ENCODE measurements at regions not wholly inside any gene's neighbourhood (a gene's known extent, or its start where the extent isn't known, plus 50 kb on each side); places are given as distances from the start of the nearest gene placed in this dataset.

DNA sequence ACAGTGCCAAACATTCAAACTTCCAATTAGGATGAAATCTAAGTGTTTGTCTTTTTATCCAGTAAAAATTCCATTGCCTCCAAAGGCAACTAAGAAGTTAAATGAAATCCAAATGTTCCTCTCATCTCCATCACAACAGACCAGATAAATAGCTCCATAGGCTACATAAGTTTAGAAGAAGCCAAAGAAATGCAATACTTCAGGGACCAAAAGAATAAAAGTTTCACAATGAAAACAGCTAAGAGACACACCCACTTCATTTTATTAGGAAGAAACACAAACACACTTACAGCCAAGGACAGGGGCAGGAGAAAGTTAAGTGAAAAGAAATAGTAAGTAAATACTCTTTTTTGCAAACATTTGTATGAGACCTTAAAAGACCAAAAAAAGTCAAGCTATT is 88.5 kb upstream of the CCDC150 start:
- TF ChIP-seq, protein P1, sequence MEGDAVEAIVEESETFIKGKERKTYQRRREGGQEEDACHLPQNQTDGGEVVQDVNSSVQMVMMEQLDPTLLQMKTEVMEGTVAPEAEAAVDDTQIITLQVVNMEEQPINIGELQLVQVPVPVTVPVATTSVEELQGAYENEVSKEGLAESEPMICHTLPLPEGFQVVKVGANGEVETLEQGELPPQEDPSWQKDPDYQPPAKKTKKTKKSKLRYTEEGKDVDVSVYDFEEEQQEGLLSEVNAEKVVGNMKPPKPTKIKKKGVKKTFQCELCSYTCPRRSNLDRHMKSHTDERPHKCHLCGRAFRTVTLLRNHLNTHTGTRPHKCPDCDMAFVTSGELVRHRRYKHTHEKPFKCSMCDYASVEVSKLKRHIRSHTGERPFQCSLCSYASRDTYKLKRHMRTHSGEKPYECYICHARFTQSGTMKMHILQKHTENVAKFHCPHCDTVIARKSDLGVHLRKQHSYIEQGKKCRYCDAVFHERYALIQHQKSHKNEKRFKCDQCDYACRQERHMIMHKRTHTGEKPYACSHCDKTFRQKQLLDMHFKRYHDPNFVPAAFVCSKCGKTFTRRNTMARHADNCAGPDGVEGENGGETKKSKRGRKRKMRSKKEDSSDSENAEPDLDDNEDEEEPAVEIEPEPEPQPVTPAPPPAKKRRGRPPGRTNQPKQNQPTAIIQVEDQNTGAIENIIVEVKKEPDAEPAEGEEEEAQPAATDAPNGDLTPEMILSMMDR (IDR thresholded peaks at IDR 0.05; ENCODE audit: borderline replicate concordance, extremely low read depth, insufficient read depth), result no peak
- DNase-seq, result no peak
- intact Hi-C loops (cut with DNase I), result no loop called here

DNA sequence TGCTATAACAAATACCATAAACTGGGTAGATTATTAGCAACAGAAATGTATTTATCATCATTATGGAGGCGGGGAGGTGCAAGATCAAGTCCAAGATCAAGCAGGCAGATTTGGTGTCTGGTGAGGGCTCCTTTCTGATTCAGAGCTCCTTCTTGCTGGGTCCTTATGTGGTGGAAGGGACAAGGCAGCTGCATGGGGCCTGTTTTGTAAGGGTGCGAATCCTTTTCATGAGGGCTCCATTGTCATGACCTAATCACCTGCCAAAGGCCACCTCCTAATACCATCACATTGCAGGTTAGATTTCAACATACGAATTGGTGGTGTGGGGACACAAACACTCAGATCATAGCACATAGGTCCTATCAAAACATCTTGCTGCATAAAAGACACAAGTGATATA is 84.4 kb upstream of the CCDC150 start:
- FAIRE-seq (no peak), DNase-seq (no peak)
- no peaks in the 10 kb centered on the region for H3K27me3 ChIP-seq (ENCODE audit: control insufficient read depth, insufficient read depth, low read length)
- no peaks in the 10 kb centered on the region for H3K4me1 ChIP-seq (ENCODE audit: control insufficient read depth in 2 of 3, insufficient read depth in 2 of 3, low read depth in 1 of 3, low read length in 3 of 3)
- H3K36me3 ChIP-seq (ENCODE audit: control insufficient read depth in 2 of 3, insufficient read depth in 3 of 3, low read length in 3 of 3), result no peaks in the 10 kb centered on the region
- intact Hi-C loops (cut with DNase I), result no loop called here
- no peak overlapping the region for H3K4me3 ChIP-seq (ENCODE audit: low read length in 3 of 3)
- H3K27ac ChIP-seq (ENCODE audit: low read depth in 2 of 2, low read length in 2 of 2), result no peak overlapping the region
- H3K9ac ChIP-seq (ENCODE audit: low read length in 3 of 3), result no peak overlapping the region
- TF ChIP-seq, protein P1 (IDR thresholded peaks at IDR 0.05; ENCODE audit: borderline replicate concordance, extremely low read depth, insufficient read depth), result no peak
- no peaks in the 10 kb centered on the region for H3K9me3 ChIP-seq (ENCODE audit: control insufficient read depth in 2 of 3, insufficient read depth in 1 of 3, low read length in 3 of 3)

More for the DNA sequence above, 88.5 kb upstream of the CCDC150 start:
- no peak for FAIRE-seq
- Histone ChIP-seq H3K27ac (ENCODE audit: low read depth in 2 of 2, low read length in 2 of 2) (no peak overlapping the region), H3K27me3 (ENCODE audit: control insufficient read depth, insufficient read depth, low read length) (no peaks in the 10 kb centered on the region), H3K4me3 (ENCODE audit: low read length in 3 of 3) (no peak overlapping the region), H3K4me1 (ENCODE audit: control insufficient read depth in 2 of 3, insufficient read depth in 2 of 3, low read depth in 1 of 3, low read length in 3 of 3) (no peaks in the 10 kb centered on the region), H3K36me3 (ENCODE audit: control insufficient read depth in 2 of 3, insufficient read depth in 3 of 3, low read length in 3 of 3) (no peaks in the 10 kb centered on the region), H3K9me3 (ENCODE audit: control insufficient read depth in 2 of 3, insufficient read depth in 1 of 3, low read length in 3 of 3) (no peaks in the 10 kb centered on the region), H3K9ac (ENCODE audit: low read length in 3 of 3) (no peak overlapping the region)

DNA sequence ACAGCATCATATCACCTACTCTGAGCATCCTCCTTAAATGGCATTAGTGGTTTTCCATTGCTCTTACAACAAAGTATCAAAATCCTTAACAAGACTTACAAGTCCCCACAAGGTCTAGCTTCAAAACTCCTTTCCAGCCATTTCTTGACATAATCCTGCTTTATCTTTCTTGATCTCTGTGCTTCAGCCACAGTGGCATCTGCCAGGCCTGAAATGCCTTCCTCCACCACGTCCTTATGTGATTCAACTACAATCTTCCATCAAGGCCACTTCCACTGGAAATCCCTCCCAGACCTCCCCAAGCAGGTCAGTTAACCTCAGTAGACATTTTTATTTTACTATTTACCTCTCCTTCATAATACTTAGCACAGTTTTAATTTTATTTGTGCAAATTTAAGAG is 83.8 kb upstream of the CCDC150 start:
- Histone ChIP-seq H3K4me3 (ENCODE audit: low read length in 3 of 3) (no peak overlapping the region), H3K36me3 (ENCODE audit: control insufficient read depth in 2 of 3, insufficient read depth in 3 of 3, low read length in 3 of 3) (no peaks in the 10 kb centered on the region), H3K27ac (ENCODE audit: low read depth in 2 of 2, low read length in 2 of 2) (no peak overlapping the region), H3K9me3 (ENCODE audit: control insufficient read depth in 2 of 3, insufficient read depth in 1 of 3, low read length in 3 of 3) (no peaks in the 10 kb centered on the region), H3K27me3 (ENCODE audit: control insufficient read depth, insufficient read depth, low read length) (no peaks in the 10 kb centered on the region), H3K4me1 (ENCODE audit: control insufficient read depth in 2 of 3, insufficient read depth in 2 of 3, low read depth in 1 of 3, low read length in 3 of 3) (no peaks in the 10 kb centered on the region), H3K9ac (ENCODE audit: low read length in 3 of 3) (no peak overlapping the region)
- TF ChIP-seq, protein P1 (IDR thresholded peaks at IDR 0.05; ENCODE audit: borderline replicate concordance, extremely low read depth, insufficient read depth), result no peak
- intact Hi-C loops (cut with DNase I), result no loop called here
- FAIRE-seq (no peak), DNase-seq (no peak)

DNA sequence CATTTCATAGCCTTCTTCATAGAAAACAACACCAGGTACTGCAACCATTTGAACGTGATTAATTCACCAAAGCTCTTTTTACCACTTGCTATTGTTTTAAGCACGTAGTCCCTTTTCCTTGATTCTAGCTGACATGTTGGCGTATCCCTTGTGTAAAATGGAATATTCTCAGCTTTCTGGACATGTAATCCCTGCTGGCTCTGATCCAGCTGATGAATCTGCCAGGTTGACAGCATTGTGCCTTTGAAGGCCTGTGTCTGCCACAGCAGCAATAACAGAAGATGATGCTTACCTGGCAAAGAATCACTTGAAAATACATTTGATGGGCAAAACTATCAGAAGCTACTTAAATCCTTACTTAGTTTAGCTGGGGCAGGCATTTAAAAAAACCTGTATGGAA is 81.0 kb upstream of the CCDC150 start:
- H3K4me1 ChIP-seq (ENCODE audit: control insufficient read depth in 2 of 3, insufficient read depth in 2 of 3, low read depth in 1 of 3, low read length in 3 of 3), result no peaks in the 10 kb centered on the region
- no peaks in the 10 kb centered on the region for H3K36me3 ChIP-seq (ENCODE audit: control insufficient read depth in 2 of 3, insufficient read depth in 3 of 3, low read length in 3 of 3)
- FAIRE-seq (no peak), DNase-seq (no peak)
- no peaks in the 10 kb centered on the region for H3K27me3 ChIP-seq (ENCODE audit: control insufficient read depth, insufficient read depth, low read length)
- intact Hi-C loops (cut with DNase I), result no loop called here
- H3K9ac ChIP-seq (ENCODE audit: low read length in 3 of 3), result no peak overlapping the region
- no peak overlapping the region for H3K27ac ChIP-seq (ENCODE audit: low read depth in 2 of 2, low read length in 2 of 2)
- H3K4me3 ChIP-seq (ENCODE audit: low read length in 3 of 3), result no peak overlapping the region
- peaks cover 0 to 5% (median 0%) of the 10 kb centered on the region in 3 donors for H3K9me3 ChIP-seq (ENCODE audit: control insufficient read depth in 2 of 3, insufficient read depth in 1 of 3, low read length in 3 of 3)
- TF ChIP-seq, protein P1 (IDR thresholded peaks at IDR 0.05; ENCODE audit: borderline replicate concordance, extremely low read depth, insufficient read depth), result no peak
